HCT116 (cell line): ENCODE measurements at regions not wholly inside any gene's neighbourhood (a gene's known extent, or its start where the extent isn't known, plus 50 kb on each side); places are given as distances from the start of the nearest gene placed in this dataset.
A peak's percentile ranks its signal among the peaks of the same experiment; 100 is the strongest.

Source experiments
- ATAC-seq: fragments of 200-7000 bp; cut with Tn5 transposase; 2 replicates; pipeline ENCODE4 v1.9.1; 2020; ENCODE audit warnings: mild to moderate bottlenecking, moderate library complexity
- BruUV-seq: library from RNA; stranded (reverse); fragments of 400-500 nt; replicated peaks from 2 replicates; lab custom pipeline; 2021; lab: Mats Ljungman, UMichigan
- CTCF ChIA-PET: fragments of 300-600 bp; sonication (Branson Sonifier 250); formaldehyde crosslinking; loops from one replicate; lab custom pipeline; 2021; ENCODE audit warnings: antibody characterized with exemption; lab: Charles Lee
- POLR2A ChIA-PET: fragments of 300-600, 350-600 bp; sonication (Branson Sonifier 250); formaldehyde crosslinking; loops from one replicate; lab custom pipeline; 2021; ENCODE audit warnings: antibody characterized with exemption; lab: Charles Lee
- RAD21 ChIA-PET, 2 experiments: fragments of 300-600 bp; sonication (Branson Sonifier 250); formaldehyde crosslinking; loops; one replicate each; lab custom pipeline; 2023; ENCODE audit warnings: low total read pairs in 2 of 2; ENCODE audit not compliant: uncharacterized antibody in 2 of 2, unreplicated experiment in 2 of 2, low non-redundant PET in 1 of 2; lab: Charles Lee
- DNase-seq: peaks from one replicate; pipeline ENCODE4 v3.0.0-alpha.2; 2010; ENCODE audit warnings: low read depth, low spot score
- H2AFZ ChIP-seq: fragments of 200-600 bp; shearing (Covaris generic), sonication (generic); 2 replicates; pipeline ENCODE4 v1.6.1; 2017; ENCODE audit warnings: low read depth, mixed run types, mixed read lengths, antibody characterized with exemption, low read length; ENCODE audit not compliant: poor library complexity, severe bottlenecking
- H3K27ac ChIP-seq: 2 replicates; pipeline ENCODE4 v1.5.1; 2012; ENCODE audit warnings: low read depth, low read length
- H3K27me3 ChIP-seq: fragments of 200-600 bp; sonication (generic); 2 replicates; pipeline ENCODE4 v1.6.1; 2016; ENCODE audit warnings: mixed run types, low read length, mixed read lengths; ENCODE audit not compliant: insufficient read depth
- H3K36me3 ChIP-seq, 2 experiments: fragments of 200-500 bp in 1 of 2; fragments of 200-600 bp in 1 of 2; sonication (Bioruptor generic) in 1 of 2; sonication (generic) in 1 of 2; 2 replicates each; pipeline versions ENCODE4 v1.5.1 to v1.6.1; 2014 to 2016; ENCODE audit warnings: low read length in 2 of 2, inconsistent platforms in 1 of 2, mixed read lengths in 1 of 2, mixed run types in 1 of 2; ENCODE audit not compliant: insufficient read depth in 2 of 2, control insufficient read depth in 1 of 2
- H3K4me1 ChIP-seq, 2 experiments: fragments of 200-600 bp in 1 of 2; sonication (generic) in 1 of 2; 2 replicates each; pipeline versions ENCODE4 v1.5.1 to v1.6.1; 2012 to 2017; ENCODE audit warnings: low read length in 2 of 2, inconsistent platforms in 1 of 2, mild to moderate bottlenecking in 1 of 2, mixed read lengths in 1 of 2, mixed run types in 1 of 2, moderate library complexity in 1 of 2; ENCODE audit not compliant: insufficient read depth in 2 of 2, control insufficient read depth in 1 of 2
- H3K4me2 ChIP-seq: fragments of 200-600 bp; sonication (generic); 2 replicates; pipeline ENCODE4 v1.6.1; 2017; ENCODE audit warnings: mixed run types, low read length, mixed read lengths
- H3K4me3 ChIP-seq, 2 experiments: fragments of 200-600 bp in 1 of 2; sonication (generic) in 1 of 2; replicated peaks in 1 of 2; 2 replicates each; pipeline ENCODE4 v1.5.1; 2011 to 2016; ENCODE audit warnings: low read length in 2 of 2, control low read depth in 1 of 2, low read depth in 1 of 2, mild to moderate bottlenecking in 1 of 2, mixed read lengths in 1 of 2, mixed run types in 1 of 2
- H3K79me2 ChIP-seq: fragments of 200-600 bp; sonication (generic); 2 replicates; pipeline ENCODE4 v1.6.1; 2017; ENCODE audit warnings: mild to moderate bottlenecking, mixed run types, low read length, moderate library complexity, mixed read lengths; ENCODE audit not compliant: insufficient read depth
- H3K9ac ChIP-seq: fragments of 200-600 bp; sonication (generic); 2 replicates; pipeline ENCODE4 v1.6.1; 2016; ENCODE audit warnings: low read length, mixed read lengths
- H3K9me2 ChIP-seq: fragments of 200-600 bp; sonication (generic), shearing (Covaris generic); 2 replicates; pipeline ENCODE4 v1.6.1; 2017; ENCODE audit warnings: mixed run types, mild to moderate bottlenecking, moderate library complexity; ENCODE audit not compliant: insufficient read depth
- H3K9me3 ChIP-seq, 2 experiments: fragments of 200-500 bp in 1 of 2; fragments of 200-600 bp in 1 of 2; sonication (Bioruptor generic) in 1 of 2; sonication (generic) in 1 of 2; 2 replicates each; pipeline ENCODE4 v1.6.1; 2014 to 2017; ENCODE audit warnings: low read length in 2 of 2, mixed read lengths in 2 of 2, inconsistent platforms in 1 of 2, low read depth in 1 of 2, mild to moderate bottlenecking in 1 of 2, mixed run types in 1 of 2, moderate library complexity in 1 of 2; ENCODE audit not compliant: control insufficient read depth in 1 of 2, insufficient read depth in 1 of 2
- H4K20me1 ChIP-seq: fragments of 200-600 bp; sonication (generic), shearing (Covaris generic); 2 replicates; pipeline ENCODE4 v1.6.1; 2017; ENCODE audit warnings: mixed run types, mild to moderate bottlenecking, moderate library complexity; ENCODE audit not compliant: insufficient read depth
- ATF3 ChIP-seq: IDR thresholded peaks from 2 replicates; pipeline ENCODE4 v1.6.1; 2012
- CEBPB ChIP-seq: IDR thresholded peaks from 2 replicates; pipeline ENCODE4 v1.6.1; 2012; ENCODE audit warnings: low read depth
- CTCF ChIP-seq, 3 experiments: fragments of 200-600 bp in 1 of 3; sonication (generic) in 1 of 3; IDR thresholded peaks in 2 of 3; conservative IDR thresholded peaks in 1 of 3; 2 replicates each; pipeline ENCODE4 v1.5.1; 2012 to 2017; ENCODE audit warnings: low read depth in 2 of 3, low read length in 2 of 3, antibody characterized with exemption in 1 of 3, borderline replicate concordance in 1 of 3, control low read depth in 1 of 3, mild to moderate bottlenecking in 1 of 3, mixed read lengths in 1 of 3, mixed run types in 1 of 3, moderate library complexity in 1 of 3; ENCODE audit not compliant: insufficient read depth in 1 of 3
- ELF1 ChIP-seq: IDR thresholded peaks from 2 replicates; pipeline ENCODE4 v1.6.1; 2012; ENCODE audit warnings: low read depth, borderline replicate concordance
- EZH2phosphoT487 ChIP-seq: fragments of 200-600 bp; IDR thresholded peaks from 2 replicates; pipeline ENCODE4 v1.6.1; 2018; ENCODE audit warnings: antibody characterized with exemption, borderline replicate concordance
- FOSL1 ChIP-seq: IDR thresholded peaks from 2 replicates; pipeline ENCODE4 v1.6.1; 2012; ENCODE audit warnings: low read depth
- JUND ChIP-seq: IDR thresholded peaks from 2 replicates; pipeline ENCODE4 v1.6.1; 2012
- POLR2A ChIP-seq: IDR thresholded peaks from 2 replicates; pipeline ENCODE4 v1.7.0; 2011; ENCODE audit warnings: borderline replicate concordance; ENCODE audit not compliant: insufficient read depth, insufficient read length; ENCODE audit errors: extremely low read depth
- RAD21 ChIP-seq: IDR thresholded peaks from 2 replicates; pipeline ENCODE4 v1.6.1; 2012; ENCODE audit warnings: low read depth, mild to moderate bottlenecking
- REST ChIP-seq: IDR thresholded peaks from 2 replicates; pipeline ENCODE4 v1.6.1; 2012; ENCODE audit warnings: low read depth
- SIN3A ChIP-seq: IDR thresholded peaks from 2 replicates; pipeline ENCODE4 v1.6.1; 2012; ENCODE audit warnings: low read depth
- TCF7L2 ChIP-seq: IDR thresholded peaks from 2 replicates; pipeline ENCODE4 v1.7.0; 2011; ENCODE audit warnings: borderline replicate concordance, inconsistent platforms; ENCODE audit not compliant: insufficient read depth, insufficient read length; ENCODE audit errors: extremely low read depth
- YY1 ChIP-seq: IDR thresholded peaks from 2 replicates; pipeline ENCODE4 v1.6.1; 2011; ENCODE audit warnings: low read length, low read depth, moderate library complexity, mild to moderate bottlenecking; ENCODE audit not compliant: insufficient replicate concordance; ENCODE audit errors: extremely low read depth
- ZFX ChIP-seq: fragments of 450-650 bp; IDR thresholded peaks from 2 replicates; pipeline ENCODE4 v1.6.1; 2017
- intact Hi-C: fragments of 100-400 bp; cut with micrococcal nuclease; formaldehyde crosslinking; loops from 2 replicates; pipeline ENCODE4 v1.10.0; 2022

GRCh38 chr5:92372766-92373165 lies 989.6 kb upstream of the ARRDC3 start:
- H3K4me1 ChIP-seq: no peaks in the 10 kb centered on the region
- intact Hi-C loops: no loop called here
- no peaks in the 10 kb centered on the region for H3K79me2 ChIP-seq
- H4K20me1 ChIP-seq: no peaks in the 10 kb centered on the region
- no peak overlapping the region for H3K27ac ChIP-seq
- no TSS peak for BruUV-seq
- ATAC-seq: no peak
- no peaks in the 10 kb centered on the region for H3K9me3 ChIP-seq
- CTCF ChIA-PET: no interaction called here
- no peaks in the 10 kb centered on the region for H3K27me3 ChIP-seq
- TF ChIP-seq POLR2A (no peak), YY1 (no peak), JUND (no peak), CTCF (IDR thresholded peaks at IDR 0.05 in 2 of 3, conservative IDR thresholded peaks at IDR 0.05 in 1 of 3; ENCODE audit: borderline replicate concordance in 1 of 3, insufficient read depth in 1 of 3, low read depth in 2 of 3, low read length in 2 of 3) (no peak), SIN3A (no peak), ELF1 (no peak), FOSL1 (0 out of 2 replicates have a peak, but pooled peaks have one; percentile 15)
- TF ChIP-seq, all 23 proteins: peak for 1
- DNase-seq: no peak
- Histone ChIP-seq H3K9me2 (peaks cover 6% of the 10 kb centered on the region; the same call in 1 of the 2 replicates), H3K4me2 (no peak overlapping the region), H3K36me3 (no peaks in the 10 kb centered on the region), H3K4me3 (no peak overlapping the region), H3K9ac (no peak overlapping the region), H2AFZ (no peak overlapping the region)
- ChIA-PET POLR2A (no interaction called here), RAD21 (no interaction called here)

- intact Hi-C loops: no loop called here
- Histone ChIP-seq H3K9me2 (peaks cover 6% of the 10 kb centered on the region; the same call in 1 of the 2 replicates), H3K9me3 (no peaks in the 10 kb centered on the region), H3K4me1 (no peaks in the 10 kb centered on the region), H3K27ac (no peak overlapping the region), H3K27me3 (no peaks in the 10 kb centered on the region), H4K20me1 (no peaks in the 10 kb centered on the region), H3K9ac (no peak overlapping the region), H3K36me3 (no peaks in the 10 kb centered on the region), H2AFZ (no peak overlapping the region), H3K4me3 (no peak overlapping the region), H3K79me2 (no peaks in the 10 kb centered on the region), H3K4me2 (no peak overlapping the region)
- ChIA-PET RAD21 (no interaction called here), CTCF (no interaction called here), POLR2A (no interaction called here)
- DNase-seq (no peak), ATAC-seq (no peak)
- no TSS peak for BruUV-seq
- TF ChIP-seq FOSL1 (no peak), ZFX (no peak), EZH2phosphoT487 (no peak), REST (no peak), TCF7L2 (no peak), RAD21 (no peak), CEBPB (no peak), ATF3 (no peak)
Measured at GRCh38 chr5:92371889-92372235, 988.7 kb upstream of the ARRDC3 start.
